Endothelial cell of umbilical vein (primary cell): ENCODE measurements at regions not wholly inside any gene's neighbourhood (a gene's known extent, or its start where the extent isn't known, plus 50 kb on each side); places are given as distances from the start of the nearest gene placed in this dataset.

Source experiments
- BruUV-seq: library from RNA; stranded (reverse); fragments of 400-500 nt; replicated peaks from 2 replicates; lab custom pipeline; 2021; lab: Mats Ljungman, UMichigan
- CTCF ChIA-PET: fragments of 300-600, 350-600 bp; sonication (Branson Sonifier 250); formaldehyde crosslinking; loops from one replicate; lab custom pipeline; 2021; ENCODE audit warnings: antibody characterized with exemption, inconsistent platforms; lab: Charles Lee
- POLR2A ChIA-PET: fragments of 300-600, 350-600 bp; sonication (Branson Sonifier 250); formaldehyde crosslinking; loops from one replicate; lab custom pipeline; 2021; ENCODE audit warnings: antibody characterized with exemption, inconsistent platforms; lab: Charles Lee
- DNase-seq: peaks from one replicate; pipeline ENCODE4 v3.0.0-alpha.2; 2011; ENCODE audit warnings: low read depth, low spot score
- FAIRE-seq: peaks from 2 replicates; lab custom pipeline; 2011; peaks lifted over from hg19 to GRCh38; lab: Jason Lieb, UNC
- H2AFZ ChIP-seq: 2 replicates; pipeline ENCODE4 v1.6.0; 2012; ENCODE audit warnings: low read depth, low read length, control low read depth, inconsistent platforms
- H3K27ac ChIP-seq: 2 replicates; pipeline ENCODE4 v1.5.1; 2011; ENCODE audit warnings: low read depth, mild to moderate bottlenecking, control low read depth, low read length, moderate library complexity; ENCODE audit not compliant: insufficient read depth
- H3K27me3 ChIP-seq, 2 experiments: 2 replicates each; pipeline versions ENCODE4 v1.6.0 to v1.6.1; 2011; ENCODE audit warnings: low read length in 2 of 2, mixed read lengths in 1 of 2; ENCODE audit not compliant: control insufficient read depth in 2 of 2, insufficient read depth in 2 of 2
- H3K36me3 ChIP-seq, 2 experiments: 2 replicates in 1 of 2; 3 replicates in 1 of 2; pipeline ENCODE4 v1.5.1; 2011; ENCODE audit warnings: low read length in 2 of 2, mild to moderate bottlenecking in 1 of 2, moderate library complexity in 1 of 2; ENCODE audit not compliant: control insufficient read depth in 2 of 2, insufficient read depth in 2 of 2; ENCODE audit errors: extremely low read depth in 1 of 2
- H3K4me1 ChIP-seq: 3 replicates; pipeline ENCODE4 v1.5.1; 2011; ENCODE audit warnings: mild to moderate bottlenecking, low read length; ENCODE audit not compliant: control insufficient read depth, insufficient read depth; ENCODE audit errors: extremely low read depth
- H3K4me2 ChIP-seq: 2 replicates; pipeline ENCODE4 v1.6.1; 2011; ENCODE audit warnings: low read length, control low read depth, mixed read lengths; ENCODE audit not compliant: insufficient read depth
- H3K4me3 ChIP-seq, 3 experiments: fragments of 200-600 bp in 1 of 3; sonication (generic), shearing (Covaris generic) in 1 of 3; replicated peaks in 1 of 3; 2 replicates each; pipeline ENCODE4 v1.5.1; 2011 to 2016; ENCODE audit warnings: control low read depth in 3 of 3, low read length in 3 of 3, mild to moderate bottlenecking in 2 of 3, inconsistent platforms in 1 of 3, low read depth in 1 of 3, moderate library complexity in 1 of 3; ENCODE audit not compliant: insufficient read depth in 1 of 3
- H3K79me2 ChIP-seq: 2 replicates; pipeline ENCODE4 v1.6.0; 2012; ENCODE audit warnings: low read length, inconsistent platforms; ENCODE audit not compliant: control insufficient read depth, insufficient read depth
- H3K9ac ChIP-seq: replicated peaks from 2 replicates; pipeline ENCODE3; 2011; ENCODE audit warnings: low read length, control low read depth; ENCODE audit not compliant: insufficient read depth; ENCODE audit errors: extremely low read depth
- H3K9me1 ChIP-seq: replicated peaks from 3 replicates; pipeline ENCODE4 v1.6.0; 2011; ENCODE audit warnings: mild to moderate bottlenecking, low read length; ENCODE audit not compliant: control insufficient read depth, insufficient read depth; ENCODE audit errors: extremely low read depth
- H3K9me3 ChIP-seq: replicated peaks from 2 replicates; pipeline ENCODE4 v1.5.1; 2012; ENCODE audit warnings: low read length, inconsistent platforms; ENCODE audit not compliant: control insufficient read depth, insufficient read depth
- H4K20me1 ChIP-seq: replicated peaks from 2 replicates; pipeline ENCODE3; 2011; ENCODE audit warnings: mild to moderate bottlenecking, low read length; ENCODE audit not compliant: control insufficient read depth, insufficient read depth; ENCODE audit errors: extremely low read depth
- EZH2 ChIP-seq: IDR thresholded peaks from 2 replicates; pipeline ENCODE4 v1.6.1; 2012; ENCODE audit warnings: borderline replicate concordance, low read depth, mild to moderate bottlenecking, moderate library complexity, low read length, inconsistent platforms; ENCODE audit not compliant: severe bottlenecking
- GATA2 ChIP-seq: IDR thresholded peaks from 2 replicates; pipeline ENCODE4 v1.7.0; 2011; ENCODE audit warnings: low read depth, mild to moderate bottlenecking, moderate library complexity, mixed read lengths, low read length; ENCODE audit not compliant: insufficient read length, insufficient read depth
- MYC ChIP-seq: IDR thresholded peaks from one replicate; pipeline ENCODE4 v1.6.1; 2011; ENCODE audit warnings: mild to moderate bottlenecking, low read depth, low read length
- POLR2A ChIP-seq: IDR thresholded peaks from 2 replicates; pipeline ENCODE4 v1.6.1; 2012; ENCODE audit warnings: low read depth, mild to moderate bottlenecking, control low read depth, low read length
- POLR2AphosphoS5 ChIP-seq: IDR thresholded peaks from 2 replicates; pipeline ENCODE4 v1.6.1; 2012; ENCODE audit warnings: low read depth, mild to moderate bottlenecking, control low read depth, low read length, moderate library complexity; ENCODE audit not compliant: insufficient read depth
- dilution Hi-C: fragments of 300-500 bp; cut with MboI; formaldehyde crosslinking; loops from one replicate; pipeline ENCODE4 v1.15.0; 2019; ENCODE audit warnings: low sequenced_read_pairs; ENCODE audit not compliant: extremely low pct_ligation_motif_present
- intact Hi-C: fragments of 100-400 bp; cut with micrococcal nuclease; formaldehyde crosslinking; loops from one replicate; pipeline ENCODE4 v1.10.0; 2022
- TF ChIP-seq, protein P1 (sequence below), 2 donors: IDR thresholded peaks; 1 replicate in 1 of 2; 2 replicates in 1 of 2; pipeline ENCODE4 v1.5.1; 2011; ENCODE audit warnings: low read length in 2 of 2, mild to moderate bottlenecking in 2 of 2, moderate library complexity in 2 of 2, control low read depth in 1 of 2, inconsistent platforms in 1 of 2, low read depth in 1 of 2; ENCODE audit not compliant: insufficient read depth in 1 of 2; ENCODE audit errors: extremely low read depth in 1 of 2
- TF ChIP-seq, protein P2 (sequence below): IDR thresholded peaks from 2 replicates; pipeline ENCODE4 v1.6.1; 2011; ENCODE audit not compliant: insufficient read depth, insufficient read length

- no TSS peak for BruUV-seq
- DNase-seq (no peak), FAIRE-seq (no peak)
- H4K20me1 ChIP-seq: no peaks in the 10 kb centered on the region
- no peaks in the 10 kb centered on the region for H3K27me3 ChIP-seq
- H3K4me2 ChIP-seq: no peak overlapping the region
- H3K9ac ChIP-seq: no peak overlapping the region
- H2AFZ ChIP-seq: no peak overlapping the region
- H3K79me2 ChIP-seq: no peaks in the 10 kb centered on the region
- no peaks in the 10 kb centered on the region for H3K4me1 ChIP-seq
- no peaks in the 10 kb centered on the region for H3K9me1 ChIP-seq
- CTCF ChIA-PET: no interaction called here
- TF ChIP-seq, protein P1, sequence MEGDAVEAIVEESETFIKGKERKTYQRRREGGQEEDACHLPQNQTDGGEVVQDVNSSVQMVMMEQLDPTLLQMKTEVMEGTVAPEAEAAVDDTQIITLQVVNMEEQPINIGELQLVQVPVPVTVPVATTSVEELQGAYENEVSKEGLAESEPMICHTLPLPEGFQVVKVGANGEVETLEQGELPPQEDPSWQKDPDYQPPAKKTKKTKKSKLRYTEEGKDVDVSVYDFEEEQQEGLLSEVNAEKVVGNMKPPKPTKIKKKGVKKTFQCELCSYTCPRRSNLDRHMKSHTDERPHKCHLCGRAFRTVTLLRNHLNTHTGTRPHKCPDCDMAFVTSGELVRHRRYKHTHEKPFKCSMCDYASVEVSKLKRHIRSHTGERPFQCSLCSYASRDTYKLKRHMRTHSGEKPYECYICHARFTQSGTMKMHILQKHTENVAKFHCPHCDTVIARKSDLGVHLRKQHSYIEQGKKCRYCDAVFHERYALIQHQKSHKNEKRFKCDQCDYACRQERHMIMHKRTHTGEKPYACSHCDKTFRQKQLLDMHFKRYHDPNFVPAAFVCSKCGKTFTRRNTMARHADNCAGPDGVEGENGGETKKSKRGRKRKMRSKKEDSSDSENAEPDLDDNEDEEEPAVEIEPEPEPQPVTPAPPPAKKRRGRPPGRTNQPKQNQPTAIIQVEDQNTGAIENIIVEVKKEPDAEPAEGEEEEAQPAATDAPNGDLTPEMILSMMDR (IDR thresholded peaks at IDR 0.05; ENCODE audit: extremely low read depth in 1 of 2, insufficient read depth in 1 of 2, low read depth in 1 of 2, low read length in 2 of 2): no peak
- TF ChIP-seq MYC (no peak), EZH2 (no peak), POLR2AphosphoS5 (no peak), GATA2 (no peak), POLR2A (no peak)
- TF ChIP-seq, protein P2, sequence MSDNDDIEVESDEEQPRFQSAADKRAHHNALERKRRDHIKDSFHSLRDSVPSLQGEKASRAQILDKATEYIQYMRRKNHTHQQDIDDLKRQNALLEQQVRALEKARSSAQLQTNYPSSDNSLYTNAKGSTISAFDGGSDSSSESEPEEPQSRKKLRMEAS: no peak
- peaks cover 2% of the 10 kb centered on the region for H3K9me3 ChIP-seq
- intact Hi-C loops: no loop called here
- no peaks in the 10 kb centered on the region for H3K36me3 ChIP-seq
- dilution Hi-C loops: no loop called here
- no peak overlapping the region for H3K4me3 ChIP-seq
- no peak overlapping the region for H3K27ac ChIP-seq
- POLR2A ChIA-PET: no interaction called here
Observed at GRCh38 chr4:180745019-180745418, 1498.2 kb upstream of the TENM3 start.
